Natural killer cell (primary cell): ENCODE measurements at regions not wholly inside any gene's neighbourhood (a gene's known extent, or its start where the extent isn't known, plus 50 kb on each side); places are given as distances from the start of the nearest gene placed in this dataset.

ENCODE experiments used
- ATAC-seq, 3 donors: fragments of 150-1000 bp in 2 of 3; fragments of 200-7000 bp in 1 of 3; cut with Tn5 transposase; 1 replicate in 1 of 3; 2 replicates in 2 of 3; pipeline ENCODE4 v1.10.0; 2021; ENCODE audit warnings: mild to moderate bottlenecking in 2 of 3, moderate library complexity in 2 of 3
- DNase-seq, 2 donors: peaks; one replicate each; pipeline versions ENCODE4 v3.0.0 to v3.0.0-alpha.2; 2013 to 2021; ENCODE audit warnings: mixed read lengths in 1 of 2
- H3K27ac ChIP-seq: one replicate; pipeline ENCODE4 v1.5.1; 2013; ENCODE audit warnings: mild to moderate bottlenecking, low read length
- H3K27me3 ChIP-seq: one replicate; pipeline ENCODE4 v1.6.1; 2013; ENCODE audit warnings: low read length; ENCODE audit not compliant: control insufficient read depth, insufficient read depth
- H3K36me3 ChIP-seq: one replicate; pipeline ENCODE4 v1.6.1; 2013; ENCODE audit warnings: low read length; ENCODE audit not compliant: control insufficient read depth, insufficient read depth
- H3K4me1 ChIP-seq: one replicate; pipeline ENCODE4 v1.6.1; 2013; ENCODE audit warnings: low read length; ENCODE audit not compliant: control insufficient read depth, insufficient read depth
- H3K4me3 ChIP-seq: one replicate; pipeline ENCODE4 v1.5.1; 2013; ENCODE audit warnings: low read length
- H3K9me3 ChIP-seq: one replicate; pipeline ENCODE4 v1.6.1; 2013; ENCODE audit warnings: low read length; ENCODE audit not compliant: control insufficient read depth, insufficient read depth
- H3K27ac Mint-ChIP-seq, 2 donors: one replicate each; pipeline ENCODE4 v1.8.0; 2022; ENCODE audit warnings: mild to moderate bottlenecking in 2 of 2, mixed read lengths in 2 of 2, moderate library complexity in 1 of 2
- H3K27me3 Mint-ChIP-seq, 2 donors: one replicate each; pipeline ENCODE4 v1.8.0; 2022; ENCODE audit warnings: low read depth in 2 of 2, mixed read lengths in 2 of 2
- H3K36me3 Mint-ChIP-seq: one replicate; pipeline ENCODE4 v1.8.0; 2022; ENCODE audit warnings: mixed read lengths
- H3K4me1 Mint-ChIP-seq, 2 donors: one replicate each; pipeline ENCODE4 v1.8.0; 2022; ENCODE audit warnings: mixed read lengths in 2 of 2
- H3K4me3 Mint-ChIP-seq: one replicate; pipeline ENCODE4 v1.8.0; 2022; ENCODE audit warnings: mild to moderate bottlenecking, moderate library complexity, mixed read lengths
- H3K9me3 Mint-ChIP-seq, 2 donors: one replicate each; pipeline ENCODE4 v1.8.0; 2022; ENCODE audit warnings: mixed read lengths in 2 of 2
- CTCF ChIP-seq: fragments of 200-600 bp; IDR thresholded peaks from one replicate; pipeline ENCODE4 v1.8.0; 2022; ENCODE audit warnings: antibody characterized with exemption
- WGBS: methylation state at CpG from one replicate; pipeline ENCODE4 v1.1.7; 2013; ENCODE audit warnings: missing lambda C conversion rate; ENCODE audit not compliant: insufficient coverage; 5-methylcytosine and 5-hydroxymethylcytosine counted together
- intact Hi-C: fragments of 100-400 bp; cut with micrococcal nuclease; formaldehyde crosslinking; loops from one replicate; pipeline ENCODE4 v1.14.2; 2022

GRCh38 chr10:61024151-61024855 is 80.3 kb upstream of the RHOBTB1 start:
- Histone ChIP-seq H3K36me3 (no peaks in the 10 kb centered on the region), H3K27ac (no peak overlapping the region), H3K9me3 (no peaks in the 10 kb centered on the region), H3K4me3 (no peak overlapping the region), H3K27me3 (no peaks in the 10 kb centered on the region), H3K4me1 (no peaks in the 10 kb centered on the region)
- 22% methylated on average over 1 of the region's 1 CpG for WGBS
- TF ChIP-seq CTCF, result no peak
- intact Hi-C loops, result no loop called here
- Mint-ChIP-seq H3K9me3 (peaks cover 2% of the 10 kb centered on the region in 2 donors), H3K4me3 (no peak overlapping the region), H3K27ac (no peak overlapping the region), H3K4me1 (no peaks in the 10 kb centered on the region), H3K27me3 (peaks cover 9 to 11% of the 10 kb centered on the region in 2 donors), H3K36me3 (no peaks in the 10 kb centered on the region)
- ATAC-seq, result no peak
- DNase-seq, result no peak

GRCh38 chr10:61023053-61023452 is 79.1 kb upstream of the RHOBTB1 start:
- H3K36me3 Mint-ChIP-seq, result no peaks in the 10 kb centered on the region
- peaks cover 11 to 14% of the 10 kb centered on the region in 2 donors for H3K27me3 Mint-ChIP-seq
- no peak overlapping the region for H3K4me3 Mint-ChIP-seq
- H3K27ac ChIP-seq, result no peak overlapping the region
- H3K4me1 Mint-ChIP-seq, result no peaks in the 10 kb centered on the region
- peaks cover 3 to 5% of the 10 kb centered on the region in 2 donors for H3K9me3 Mint-ChIP-seq
- no peaks in the 10 kb centered on the region for H3K36me3 ChIP-seq
- no peaks in the 10 kb centered on the region for H3K27me3 ChIP-seq
- DNase-seq (no peak), ATAC-seq (no peak)
- no peaks in the 10 kb centered on the region for H3K9me3 ChIP-seq
- H3K4me3 ChIP-seq, result no peak overlapping the region
- intact Hi-C loops, result no loop called here
- no peak overlapping the region for H3K27ac Mint-ChIP-seq
- TF ChIP-seq CTCF, result no peak
- H3K4me1 ChIP-seq, result no peaks in the 10 kb centered on the region

GRCh38 chr10:61021926-61022325 is 77.9 kb upstream of the RHOBTB1 start:
- Histone ChIP-seq H3K4me3 (no peak overlapping the region), H3K27ac (no peak overlapping the region), H3K36me3 (no peaks in the 10 kb centered on the region), H3K4me1 (no peaks in the 10 kb centered on the region), H3K9me3 (no peaks in the 10 kb centered on the region), H3K27me3 (no peaks in the 10 kb centered on the region)
- DNase-seq, result no peak
- H3K27me3 Mint-ChIP-seq, result peaks cover 7 to 14% of the 10 kb centered on the region in 2 donors
- intact Hi-C loops, result no loop called here
- no peaks in the 10 kb centered on the region for H3K4me1 Mint-ChIP-seq
- WGBS, result 88% methylated on average over 2 of the region's 2 CpGs
- ATAC-seq, result no peak
- TF ChIP-seq CTCF, result no peak
- no peak overlapping the region for H3K27ac Mint-ChIP-seq
- H3K9me3 Mint-ChIP-seq, result peaks cover 3 to 5% of the 10 kb centered on the region in 2 donors
- H3K36me3 Mint-ChIP-seq, result no peaks in the 10 kb centered on the region
- no peak overlapping the region for H3K4me3 Mint-ChIP-seq
